ENCODE measurements at regions not wholly inside any gene's neighbourhood (a gene's known extent, or its start where the extent isn't known, plus 50 kb on each side); places are given as distances from the start of the nearest gene placed in this dataset.
"Not testable (repeated sequence)": the region's sequence is repeated elsewhere in the genome, so short reads cannot be mapped to it uniquely, and the experiment has no call there.

DNA sequence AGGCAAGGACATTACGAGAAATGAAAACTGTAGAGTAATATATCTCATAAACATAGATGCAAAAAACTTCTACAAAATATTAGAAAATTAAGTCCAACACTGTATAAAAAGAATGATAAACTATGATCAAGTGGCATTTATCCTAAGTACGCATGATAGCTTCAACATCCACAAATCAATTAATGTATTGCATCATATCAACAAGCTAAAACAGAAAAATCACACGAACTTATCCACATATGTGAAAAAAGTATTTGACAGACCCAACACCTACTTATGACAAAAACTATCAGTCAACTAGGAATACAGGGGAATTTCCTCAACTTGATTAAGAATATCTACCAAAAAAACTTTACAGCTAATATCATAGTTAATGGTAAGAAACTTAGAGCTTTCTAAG is 129.9 kb upstream of the ALG10 start:
- H4K20me1 ChIP-seq (ENCODE audit: insufficient read depth), result no peaks in the 10 kb centered on the region
- no peaks in the 10 kb centered on the region for H3K79me2 ChIP-seq (ENCODE audit: insufficient read depth)
- POLR2A ChIA-PET, result no interaction called here
- no peak overlapping the region for H3K27ac ChIP-seq (ENCODE audit: low read depth in 2 of 2, low read length in 1 of 2)
- H3K9me2 ChIP-seq, result no peaks in the 10 kb centered on the region
- H3K4me2 ChIP-seq, result no peak overlapping the region
- no peaks in the 10 kb centered on the region for H3K36me3 ChIP-seq (replicated peaks in 1 of 2; ENCODE audit: control insufficient read depth in 1 of 2, insufficient read depth in 2 of 2, low read length in 1 of 2)
- CTCF ChIA-PET, result no interaction called here
- WGBS (ENCODE audit: low lambda C conversion rate), result 0% methylated on average over 3 of the region's 3 CpGs
- TF ChIP-seq, protein P1, sequence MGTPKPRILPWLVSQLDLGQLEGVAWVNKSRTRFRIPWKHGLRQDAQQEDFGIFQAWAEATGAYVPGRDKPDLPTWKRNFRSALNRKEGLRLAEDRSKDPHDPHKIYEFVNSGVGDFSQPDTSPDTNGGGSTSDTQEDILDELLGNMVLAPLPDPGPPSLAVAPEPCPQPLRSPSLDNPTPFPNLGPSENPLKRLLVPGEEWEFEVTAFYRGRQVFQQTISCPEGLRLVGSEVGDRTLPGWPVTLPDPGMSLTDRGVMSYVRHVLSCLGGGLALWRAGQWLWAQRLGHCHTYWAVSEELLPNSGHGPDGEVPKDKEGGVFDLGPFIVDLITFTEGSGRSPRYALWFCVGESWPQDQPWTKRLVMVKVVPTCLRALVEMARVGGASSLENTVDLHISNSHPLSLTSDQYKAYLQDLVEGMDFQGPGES (IDR thresholded peaks at IDR 0.05; ENCODE audit: low read depth, low read length), result no peak
- TF ChIP-seq, protein P2, sequence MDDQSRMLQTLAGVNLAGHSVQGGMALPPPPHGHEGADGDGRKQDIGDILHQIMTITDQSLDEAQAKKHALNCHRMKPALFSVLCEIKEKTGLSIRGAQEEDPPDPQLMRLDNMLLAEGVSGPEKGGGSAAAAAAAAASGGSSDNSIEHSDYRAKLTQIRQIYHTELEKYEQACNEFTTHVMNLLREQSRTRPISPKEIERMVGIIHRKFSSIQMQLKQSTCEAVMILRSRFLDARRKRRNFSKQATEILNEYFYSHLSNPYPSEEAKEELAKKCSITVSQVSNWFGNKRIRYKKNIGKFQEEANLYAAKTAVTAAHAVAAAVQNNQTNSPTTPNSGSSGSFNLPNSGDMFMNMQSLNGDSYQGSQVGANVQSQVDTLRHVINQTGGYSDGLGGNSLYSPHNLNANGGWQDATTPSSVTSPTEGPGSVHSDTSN (IDR thresholded peaks at IDR 0.05), result no peak
- TF ChIP-seq, protein P3, sequence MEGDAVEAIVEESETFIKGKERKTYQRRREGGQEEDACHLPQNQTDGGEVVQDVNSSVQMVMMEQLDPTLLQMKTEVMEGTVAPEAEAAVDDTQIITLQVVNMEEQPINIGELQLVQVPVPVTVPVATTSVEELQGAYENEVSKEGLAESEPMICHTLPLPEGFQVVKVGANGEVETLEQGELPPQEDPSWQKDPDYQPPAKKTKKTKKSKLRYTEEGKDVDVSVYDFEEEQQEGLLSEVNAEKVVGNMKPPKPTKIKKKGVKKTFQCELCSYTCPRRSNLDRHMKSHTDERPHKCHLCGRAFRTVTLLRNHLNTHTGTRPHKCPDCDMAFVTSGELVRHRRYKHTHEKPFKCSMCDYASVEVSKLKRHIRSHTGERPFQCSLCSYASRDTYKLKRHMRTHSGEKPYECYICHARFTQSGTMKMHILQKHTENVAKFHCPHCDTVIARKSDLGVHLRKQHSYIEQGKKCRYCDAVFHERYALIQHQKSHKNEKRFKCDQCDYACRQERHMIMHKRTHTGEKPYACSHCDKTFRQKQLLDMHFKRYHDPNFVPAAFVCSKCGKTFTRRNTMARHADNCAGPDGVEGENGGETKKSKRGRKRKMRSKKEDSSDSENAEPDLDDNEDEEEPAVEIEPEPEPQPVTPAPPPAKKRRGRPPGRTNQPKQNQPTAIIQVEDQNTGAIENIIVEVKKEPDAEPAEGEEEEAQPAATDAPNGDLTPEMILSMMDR (IDR thresholded peaks at IDR 0.05), result no peak
- TF ChIP-seq SIN3A (IDR thresholded peaks at IDR 0.05; ENCODE audit: borderline replicate concordance, low read depth, low read length) (no peak), RCOR1 (IDR thresholded peaks at IDR 0.05; ENCODE audit: low read length) (no peak), GABPA (IDR thresholded peaks at IDR 0.05; ENCODE audit: low read depth) (no peak)
- TF ChIP-seq, protein P4, sequence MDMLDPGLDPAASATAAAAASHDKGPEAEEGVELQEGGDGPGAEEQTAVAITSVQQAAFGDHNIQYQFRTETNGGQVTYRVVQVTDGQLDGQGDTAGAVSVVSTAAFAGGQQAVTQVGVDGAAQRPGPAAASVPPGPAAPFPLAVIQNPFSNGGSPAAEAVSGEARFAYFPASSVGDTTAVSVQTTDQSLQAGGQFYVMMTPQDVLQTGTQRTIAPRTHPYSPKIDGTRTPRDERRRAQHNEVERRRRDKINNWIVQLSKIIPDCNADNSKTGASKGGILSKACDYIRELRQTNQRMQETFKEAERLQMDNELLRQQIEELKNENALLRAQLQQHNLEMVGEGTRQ (IDR thresholded peaks at IDR 0.05; ENCODE audit: borderline replicate concordance, low read depth, low read length), result no peak
- no peaks in the 10 kb centered on the region for H3K9me3 ChIP-seq
- H3F3A ChIP-seq (replicated peaks; ENCODE audit: insufficient read depth), result no peaks in the 10 kb centered on the region
- no peak overlapping the region for H3K4me3 ChIP-seq (ENCODE audit: low read depth in 2 of 2, low read length in 1 of 2)
- DNase-seq, result no peak
- no peaks in the 10 kb centered on the region for H3K4me1 ChIP-seq (ENCODE audit: control insufficient read depth in 1 of 2, insufficient read depth in 2 of 2, low read depth in 1 of 2, low read length in 1 of 2)
- H3K9ac ChIP-seq, result no peak overlapping the region
- H3K27me3 ChIP-seq (ENCODE audit: insufficient read depth), result no peaks in the 10 kb centered on the region
- H2AFZ ChIP-seq (ENCODE audit: low read depth), result no peak overlapping the region

DNA sequence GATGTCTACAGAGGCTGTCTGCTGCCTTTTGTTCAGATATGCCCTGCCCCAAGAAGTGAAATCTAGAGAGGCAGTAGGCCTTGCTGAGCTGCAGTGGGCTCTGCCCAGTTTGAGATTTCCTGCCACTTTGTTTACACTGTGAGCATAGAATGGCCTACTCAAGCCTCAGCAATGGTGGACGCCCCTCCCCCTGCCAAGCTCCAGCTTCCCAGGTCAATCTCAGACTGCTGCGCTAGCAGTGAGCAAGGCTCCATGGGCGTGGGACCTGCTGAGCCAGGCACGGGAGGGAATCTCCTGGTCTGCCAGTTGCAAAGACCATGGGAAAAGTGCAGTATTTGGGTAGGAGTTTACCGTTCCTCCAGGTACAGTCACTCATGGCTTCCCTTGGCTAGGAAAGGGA is 101.8 kb upstream of the ALG10 start:
- H3K36me3 ChIP-seq (replicated peaks in 1 of 2; ENCODE audit: control insufficient read depth in 1 of 2, insufficient read depth in 2 of 2, low read length in 1 of 2); H3K27me3 ChIP-seq (ENCODE audit: insufficient read depth); H3K9me3 ChIP-seq; H3K9ac ChIP-seq; H2AFZ ChIP-seq (ENCODE audit: low read depth); H3K4me2 ChIP-seq; H3K79me2 ChIP-seq (ENCODE audit: insufficient read depth); H3F3A ChIP-seq (replicated peaks; ENCODE audit: insufficient read depth); H3K4me3 ChIP-seq (ENCODE audit: low read depth in 2 of 2, low read length in 1 of 2); H4K20me1 ChIP-seq (ENCODE audit: insufficient read depth); CTCF ChIA-PET; DNase-seq; POLR2A ChIA-PET; H3K9me2 ChIP-seq; H3K4me1 ChIP-seq (ENCODE audit: control insufficient read depth in 1 of 2, insufficient read depth in 2 of 2, low read depth in 1 of 2, low read length in 1 of 2); H3K27ac ChIP-seq (ENCODE audit: low read depth in 2 of 2, low read length in 1 of 2): not testable (repeated sequence)
- WGBS (ENCODE audit: low lambda C conversion rate), result 8% methylated on average over 5 of the region's 5 CpGs
